Ramos (cell line): ENCODE measurements at regions not wholly inside any gene's neighbourhood (a gene's known extent, or its start where the extent isn't known, plus 50 kb on each side); places are given as distances from the start of the nearest gene placed in this dataset.

Experiments used
- in situ Hi-C: fragments of 300-500 bp; cut with MboI; formaldehyde crosslinking; loops from one replicate; pipeline ENCODE4 v1.14.3; 2022; ENCODE audit warnings: low sequenced_read_pairs; ENCODE audit not compliant: unreplicated experiment

DNA sequence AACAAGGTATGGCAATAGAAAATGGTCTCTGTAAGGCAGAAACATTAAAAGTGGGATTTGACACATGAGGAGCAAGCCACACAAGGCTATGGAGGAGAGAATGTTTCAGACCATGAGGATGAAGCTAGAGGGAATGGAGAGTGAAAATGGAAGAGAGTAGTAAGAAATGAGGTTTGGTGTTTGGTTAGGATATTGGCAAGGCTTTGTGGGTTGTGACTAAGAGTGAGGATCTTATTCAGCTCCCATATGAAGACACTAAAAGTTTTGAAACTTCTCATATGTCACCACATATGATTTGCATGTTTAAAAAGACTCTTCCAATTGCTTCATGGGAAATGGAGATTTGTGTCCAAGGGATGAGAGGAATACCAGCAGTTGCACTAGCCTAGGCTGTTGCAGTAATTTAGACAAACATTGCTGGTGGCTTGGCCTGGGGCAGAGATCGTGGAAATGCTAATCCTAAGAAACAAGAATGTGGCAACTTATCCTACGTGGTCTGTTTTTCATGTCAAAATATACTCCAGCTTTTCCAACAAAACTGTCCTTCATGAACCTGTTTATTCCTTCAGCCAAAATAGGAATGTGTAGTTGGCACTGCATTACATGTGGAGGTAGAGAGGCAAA, 749.0 kb downstream of the PDCD6IP start:
- in situ Hi-C loops: no loop called here

DNA sequence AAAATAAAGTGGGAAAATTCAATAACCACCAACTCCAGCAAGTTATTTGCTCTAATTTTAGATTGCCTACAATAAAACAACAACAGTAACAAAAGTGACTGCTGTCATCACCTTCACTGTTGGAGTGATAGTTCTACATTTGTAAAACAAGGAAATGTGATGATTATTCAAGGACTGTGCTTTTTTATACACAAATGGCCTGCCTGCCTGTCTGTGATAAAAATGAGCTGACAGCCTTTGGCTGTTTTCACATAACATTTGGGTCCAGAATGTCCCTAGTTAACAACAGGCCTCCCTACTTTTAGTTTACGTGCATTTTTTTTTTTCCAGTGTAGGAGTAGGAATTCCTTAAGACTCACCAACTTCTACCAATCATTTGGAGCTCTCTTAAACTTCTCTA, 768.8 kb downstream of the PDCD6IP start:
- in situ Hi-C loops: no loop called here

DNA sequence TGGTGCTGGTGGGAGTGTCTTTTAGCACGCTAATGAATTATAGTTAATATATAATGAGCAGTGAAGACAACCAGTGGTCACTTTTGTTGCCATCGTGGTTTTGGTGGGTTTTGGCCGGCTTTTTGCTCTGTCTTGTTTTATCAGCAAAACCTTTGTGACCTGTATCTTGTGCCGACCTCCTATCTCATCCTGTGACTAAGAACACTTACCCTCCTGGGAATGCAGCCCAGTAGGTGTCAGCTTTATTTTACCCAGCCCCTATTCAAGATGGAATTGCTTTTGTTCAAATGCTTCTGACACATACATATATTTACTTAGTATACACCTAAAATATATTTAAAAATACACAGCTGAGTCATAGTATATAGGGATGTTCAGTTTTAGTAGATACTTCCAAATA, 770.3 kb downstream of the PDCD6IP start:
- in situ Hi-C loops: no loop called here

DNA sequence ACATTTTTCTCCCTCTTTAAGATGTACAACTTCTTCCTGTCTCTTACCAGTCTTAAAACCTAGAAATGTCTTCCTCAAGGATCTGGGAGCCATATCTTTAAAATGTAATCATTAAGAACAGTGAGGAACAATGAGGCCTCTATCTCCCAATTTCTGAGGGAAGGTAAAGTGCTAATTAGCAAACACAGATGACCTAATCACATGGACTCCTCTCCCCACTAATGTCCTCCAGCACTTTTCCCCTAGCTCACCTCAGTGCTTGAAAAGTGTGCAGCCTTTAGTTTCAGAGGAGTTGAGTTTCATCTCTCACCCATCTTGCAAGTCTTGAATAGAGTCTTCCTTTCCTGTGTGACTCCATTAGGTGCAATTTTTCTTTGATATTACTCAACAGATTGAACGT, 771.0 kb downstream of the PDCD6IP start:
- in situ Hi-C loops: no loop called here

DNA sequence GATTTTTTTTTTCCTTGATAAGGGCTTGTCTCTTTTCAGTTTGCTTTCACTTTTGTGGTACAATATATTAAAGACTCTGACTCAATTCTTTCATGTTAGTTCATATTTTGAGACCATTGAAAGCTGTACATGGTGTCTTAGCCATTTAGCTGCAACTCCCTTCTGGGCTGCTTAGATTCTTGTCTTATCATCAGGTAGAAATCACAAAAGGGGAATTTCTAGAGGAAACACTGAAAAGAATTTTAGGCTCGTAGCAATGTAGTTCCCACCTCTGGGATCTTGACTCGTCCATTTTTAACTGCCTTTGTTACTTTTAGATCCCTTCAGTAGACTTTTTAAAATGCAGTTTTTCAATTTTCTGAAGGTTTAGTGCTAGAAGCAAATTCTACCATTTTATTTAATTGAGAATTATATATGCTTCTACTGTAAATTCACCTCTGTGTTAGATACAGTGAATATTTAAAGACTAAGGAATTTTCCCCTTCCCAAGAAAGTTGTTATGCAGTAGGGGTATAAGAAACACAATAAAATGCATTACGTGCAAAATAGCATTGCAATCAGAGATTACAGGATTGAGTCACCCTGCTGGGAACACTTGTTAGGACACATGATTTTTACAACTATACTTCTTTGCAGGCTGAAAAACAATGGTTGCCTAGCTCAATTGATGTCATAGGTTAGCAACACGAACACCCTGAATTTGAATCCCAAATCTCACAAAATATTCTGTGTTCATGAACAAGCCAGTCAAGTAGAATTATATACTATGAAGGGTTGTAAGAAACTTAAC, 772.7 kb downstream of the PDCD6IP start:
- in situ Hi-C loops: no loop called here

DNA sequence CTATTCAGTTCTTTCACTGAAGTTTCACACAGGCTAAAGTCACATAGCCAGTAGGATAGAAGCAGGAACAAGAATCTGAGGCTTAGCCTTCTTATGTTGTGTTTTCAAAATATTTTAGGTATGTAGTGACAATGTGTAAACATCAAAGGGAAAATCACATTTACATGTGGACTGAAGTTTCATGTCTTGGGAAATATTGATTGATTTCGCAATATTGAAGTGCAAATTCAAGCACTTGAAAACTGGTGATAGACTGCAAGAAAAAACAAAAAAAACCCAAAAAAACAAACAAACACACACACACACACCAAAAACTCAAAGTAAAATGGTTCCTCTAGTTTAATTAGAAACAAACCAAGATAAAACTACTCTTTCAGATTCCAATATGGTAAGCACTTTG, 773.3 kb downstream of the PDCD6IP start:
- in situ Hi-C loops: no loop called here

DNA sequence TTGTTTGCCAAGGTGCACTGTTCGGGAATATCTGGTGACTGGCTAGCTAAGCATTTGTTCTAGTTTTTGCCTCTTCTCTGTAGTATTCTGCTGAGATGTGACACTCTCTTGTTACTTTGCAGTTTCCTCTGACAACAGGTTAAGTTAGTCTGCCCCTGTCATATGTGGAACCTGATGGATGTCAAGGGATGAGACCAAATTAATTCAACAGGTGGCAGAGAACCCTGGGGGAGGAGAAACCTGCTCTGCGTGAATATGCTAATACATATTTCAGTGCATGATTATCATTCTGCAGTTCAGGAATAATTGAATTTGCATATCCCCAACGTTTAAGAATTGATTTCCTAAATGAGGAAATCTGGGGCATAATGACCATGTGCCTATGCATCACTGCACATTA, 777.3 kb downstream of the PDCD6IP start:
- in situ Hi-C loops: no loop called here

DNA sequence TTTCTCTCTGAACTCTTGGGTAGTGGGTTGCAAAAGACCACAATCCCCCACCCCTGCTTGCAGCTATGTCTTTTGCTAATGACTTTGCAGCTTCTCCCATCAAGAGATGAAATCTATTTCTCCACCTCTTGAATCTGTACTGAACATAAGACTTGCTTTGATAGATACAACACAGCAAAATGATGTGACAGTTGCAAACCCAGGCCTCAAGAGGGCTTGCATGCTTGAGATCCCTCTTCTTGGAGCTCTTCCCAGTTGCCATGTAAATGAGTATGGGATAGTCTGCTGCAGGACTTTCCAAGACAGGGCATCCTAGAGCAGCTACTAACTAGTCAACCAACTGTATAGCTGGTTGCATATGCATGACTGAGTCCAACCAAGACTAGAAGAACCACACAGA, 783.6 kb downstream of the PDCD6IP start:
- in situ Hi-C loops: no loop called here

DNA sequence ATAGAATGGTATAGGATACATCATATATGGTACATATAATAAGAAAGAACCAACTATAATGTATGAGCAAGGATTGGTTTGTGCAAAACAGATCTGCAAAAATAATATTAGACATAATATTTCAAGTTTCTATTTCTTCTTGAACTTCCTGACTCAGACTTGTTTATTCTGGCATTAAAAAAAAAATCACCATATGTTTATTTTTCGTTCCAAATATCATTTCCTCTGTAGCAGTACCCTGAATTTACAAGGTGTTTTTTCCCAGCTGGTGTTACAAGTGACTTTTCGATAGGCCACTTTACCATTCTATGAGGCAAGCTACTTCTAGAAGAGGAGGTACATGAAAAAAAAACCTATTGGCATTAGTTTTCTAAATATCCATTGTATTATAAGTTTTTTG, 785.0 kb downstream of the PDCD6IP start:
- in situ Hi-C loops: no loop called here

DNA sequence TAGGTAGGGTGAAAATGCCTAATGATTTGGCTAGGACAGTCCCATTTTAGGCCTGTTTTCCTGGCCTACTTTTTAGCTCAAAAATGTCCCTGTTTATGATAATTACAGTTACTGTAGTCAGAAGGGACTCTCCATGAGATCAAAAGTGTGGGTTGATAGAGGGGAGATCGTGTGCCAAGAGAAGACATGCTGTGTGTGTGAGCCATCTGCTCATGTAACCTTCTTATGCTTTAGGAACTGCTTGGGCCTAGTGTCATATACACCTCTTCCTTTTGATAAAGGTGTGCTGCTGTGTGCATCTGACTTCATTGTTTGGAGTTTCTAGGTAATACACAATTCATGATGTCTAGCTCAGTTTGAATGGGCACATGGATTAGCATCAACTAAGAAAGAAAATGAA, 786.5 kb downstream of the PDCD6IP start:
- in situ Hi-C loops: no loop called here

DNA sequence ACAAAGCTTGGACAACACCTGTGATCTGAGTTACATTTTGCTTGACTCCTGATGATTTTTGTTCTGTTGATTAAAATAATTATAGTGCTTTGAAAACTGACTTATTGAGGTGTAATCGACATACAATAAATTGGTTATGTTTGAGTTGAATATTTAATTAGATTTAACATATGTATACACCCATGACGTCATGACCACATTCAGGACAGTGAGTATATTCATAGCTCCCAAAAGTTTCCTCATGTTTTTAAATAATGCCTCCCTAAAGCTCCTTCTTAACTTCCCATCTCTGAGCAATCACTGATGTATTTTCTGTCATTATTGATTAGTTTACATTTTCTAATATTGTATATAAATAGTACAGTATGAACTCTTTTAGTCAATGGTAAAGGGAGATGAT, 801.2 kb downstream of the PDCD6IP start:
- in situ Hi-C loops: no loop called here

DNA sequence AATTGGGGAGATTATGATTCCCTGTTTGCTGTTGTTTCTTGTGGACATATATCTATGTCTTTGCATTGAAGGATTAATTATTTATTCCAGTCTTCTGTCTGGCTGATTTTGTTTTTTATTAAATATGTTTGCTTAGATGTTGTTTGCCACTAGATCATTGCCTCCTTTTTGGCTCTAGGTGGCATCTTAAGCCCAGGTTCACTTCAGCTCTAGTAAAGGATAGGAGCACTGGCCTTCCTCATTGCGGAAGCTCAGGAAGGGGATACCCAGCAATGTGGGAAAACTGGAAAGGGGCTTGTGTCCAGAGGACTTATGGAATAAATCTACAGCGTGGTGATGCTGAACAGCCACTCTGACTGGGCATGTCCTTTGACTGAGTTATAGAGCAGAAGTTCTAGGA, 821.6 kb downstream of the PDCD6IP start:
- in situ Hi-C loops: no loop called here

DNA sequence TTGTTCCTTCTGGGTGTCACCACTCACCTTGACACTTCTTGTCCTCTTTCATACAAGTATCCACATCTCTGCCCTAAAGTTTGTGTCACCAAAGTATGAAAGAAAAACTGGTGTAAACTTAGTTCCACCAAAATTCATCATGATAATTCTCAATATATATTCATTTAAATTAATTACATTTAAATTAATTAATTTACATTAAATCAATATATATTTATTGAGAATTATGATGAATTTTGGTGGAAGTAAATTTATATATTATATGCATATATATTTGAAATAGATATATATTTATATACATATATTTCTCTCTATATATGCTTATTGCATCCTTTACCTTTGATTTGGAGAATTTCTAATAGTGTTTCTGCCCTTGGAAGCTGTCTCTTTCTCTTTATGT, 828.3 kb downstream of the PDCD6IP start:
- in situ Hi-C loops: no loop called here

DNA sequence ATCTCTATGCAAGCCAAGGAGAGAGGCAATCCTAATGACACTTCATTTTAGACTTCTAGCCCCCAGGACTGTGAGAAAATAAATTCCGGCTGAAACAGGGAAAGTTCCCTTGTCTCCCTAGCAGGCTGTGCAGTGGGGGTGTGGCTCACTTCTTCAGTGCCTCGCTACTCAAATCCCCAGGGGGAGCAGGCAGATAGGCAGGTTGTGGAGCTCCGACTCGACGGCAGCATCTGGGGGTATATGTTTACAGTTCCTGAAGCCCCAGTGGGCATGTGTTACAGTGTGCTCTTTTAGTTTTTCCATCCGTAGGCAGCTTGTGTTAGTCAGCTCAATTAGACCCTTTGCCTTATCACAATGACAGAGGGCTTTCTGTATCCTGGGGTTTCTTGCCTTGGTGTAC, 836.5 kb downstream of the PDCD6IP start:
- in situ Hi-C loops: no loop called here

DNA sequence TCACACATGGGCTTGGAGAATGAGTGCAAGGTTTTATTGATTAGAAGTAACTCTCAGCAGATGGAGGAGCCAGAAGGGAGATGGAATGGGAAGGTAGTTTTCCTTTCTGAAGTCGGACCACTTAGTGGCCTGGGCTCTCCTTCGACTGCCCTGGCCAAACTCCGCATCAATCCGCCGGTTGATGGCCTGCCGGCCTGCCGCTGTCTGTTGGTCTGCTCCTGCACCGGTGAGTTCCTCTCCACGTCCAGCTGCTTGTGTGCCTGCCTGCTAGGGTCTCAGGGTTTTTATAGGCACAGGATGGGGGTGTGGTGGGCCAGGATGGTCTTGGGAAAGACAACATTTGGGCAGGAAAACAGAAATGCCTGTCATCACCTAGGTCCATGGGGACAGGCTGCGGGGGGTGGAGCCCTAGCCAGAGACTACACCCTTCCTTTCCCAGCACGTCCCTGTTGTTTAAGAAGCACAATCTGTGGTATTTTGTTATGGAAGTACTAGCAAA, 837.0 kb downstream of the PDCD6IP start:
- in situ Hi-C loops: no loop called here

DNA sequence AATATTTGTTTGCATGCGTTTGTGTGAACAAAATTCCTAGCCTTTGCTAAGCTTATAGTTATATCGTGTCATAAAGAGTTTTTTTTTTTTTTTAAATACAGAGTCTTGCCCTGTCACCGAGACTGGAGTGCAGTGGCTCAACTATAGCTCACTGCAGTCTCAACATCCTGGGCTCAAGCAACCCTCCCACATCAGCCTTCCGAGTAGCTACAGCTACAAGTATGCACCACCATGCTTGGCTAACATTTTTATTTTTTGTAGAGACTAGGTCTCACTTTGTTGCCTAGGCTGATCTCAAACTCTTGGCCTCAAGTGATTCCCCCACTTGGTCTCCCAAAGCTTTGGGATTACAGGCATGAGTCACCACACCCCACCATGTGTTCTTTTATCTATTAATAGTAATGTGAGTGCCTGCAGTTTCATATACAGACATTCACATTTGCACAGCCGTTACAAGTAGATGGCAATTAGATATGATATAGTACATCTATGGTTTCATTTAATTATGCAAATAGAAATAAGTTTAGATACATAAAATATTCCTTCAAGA, 848.6 kb downstream of the PDCD6IP start:
- in situ Hi-C loops: no loop called here

DNA sequence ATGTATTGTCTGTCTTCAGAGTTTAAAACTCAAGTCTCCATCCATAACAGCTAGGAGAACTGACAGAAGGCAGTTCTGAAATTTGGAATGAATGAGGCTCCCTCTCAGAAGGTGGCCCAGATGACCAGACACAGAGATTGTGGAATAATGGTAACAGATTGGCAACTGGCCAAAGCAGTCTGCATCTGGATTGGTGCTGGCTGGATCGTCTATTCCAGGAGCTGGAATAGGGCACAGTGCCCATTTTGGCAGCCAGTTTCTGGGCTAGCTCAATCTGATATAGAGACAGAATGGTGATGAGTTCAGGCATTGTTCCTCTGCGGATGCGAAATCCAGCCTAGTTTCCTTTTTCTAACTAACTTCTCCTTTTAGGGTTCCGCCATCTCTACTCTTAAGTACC, 851.7 kb downstream of the PDCD6IP start:
- in situ Hi-C loops: no loop called here

DNA sequence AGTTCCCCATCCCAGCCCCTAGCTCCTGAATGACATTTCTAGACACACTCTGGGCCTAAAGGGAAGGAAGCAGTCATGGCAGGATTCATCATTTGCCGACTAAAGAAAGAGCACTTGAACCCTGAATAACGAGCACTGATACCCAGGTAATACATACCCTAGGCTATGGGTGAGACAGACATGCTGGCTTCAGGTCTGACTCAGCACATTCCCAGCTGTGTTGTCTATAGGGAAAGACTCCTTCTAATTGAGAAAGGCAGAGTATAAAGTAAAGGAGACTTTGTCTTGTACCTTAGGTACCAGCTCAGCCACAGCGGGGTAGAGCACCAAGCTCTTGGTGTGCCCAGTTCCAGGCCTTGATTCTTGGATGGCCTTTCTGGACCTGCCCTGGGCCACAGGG, 870.5 kb downstream of the PDCD6IP start:
- in situ Hi-C loops: no loop called here

DNA sequence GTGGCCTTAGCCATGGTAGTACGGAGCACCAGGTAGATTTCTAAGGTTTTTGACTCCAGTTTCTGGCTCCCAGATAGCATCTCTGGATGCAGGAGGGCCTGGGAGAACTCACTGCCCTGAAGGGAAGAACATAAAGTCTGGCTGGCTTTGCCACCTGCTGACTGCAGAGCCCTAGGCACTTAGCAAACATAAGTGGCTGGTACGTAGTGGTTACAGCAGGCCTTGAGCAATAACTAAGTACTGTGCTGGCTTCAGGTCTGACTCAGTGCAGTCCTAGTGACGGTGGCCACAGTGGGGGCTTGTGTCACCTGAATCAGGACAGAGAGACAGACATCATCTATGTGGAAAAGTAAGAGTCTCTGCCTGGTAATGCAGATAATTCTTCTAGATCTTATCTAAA, 871.1 kb downstream of the PDCD6IP start:
- in situ Hi-C loops: no loop called here

DNA sequence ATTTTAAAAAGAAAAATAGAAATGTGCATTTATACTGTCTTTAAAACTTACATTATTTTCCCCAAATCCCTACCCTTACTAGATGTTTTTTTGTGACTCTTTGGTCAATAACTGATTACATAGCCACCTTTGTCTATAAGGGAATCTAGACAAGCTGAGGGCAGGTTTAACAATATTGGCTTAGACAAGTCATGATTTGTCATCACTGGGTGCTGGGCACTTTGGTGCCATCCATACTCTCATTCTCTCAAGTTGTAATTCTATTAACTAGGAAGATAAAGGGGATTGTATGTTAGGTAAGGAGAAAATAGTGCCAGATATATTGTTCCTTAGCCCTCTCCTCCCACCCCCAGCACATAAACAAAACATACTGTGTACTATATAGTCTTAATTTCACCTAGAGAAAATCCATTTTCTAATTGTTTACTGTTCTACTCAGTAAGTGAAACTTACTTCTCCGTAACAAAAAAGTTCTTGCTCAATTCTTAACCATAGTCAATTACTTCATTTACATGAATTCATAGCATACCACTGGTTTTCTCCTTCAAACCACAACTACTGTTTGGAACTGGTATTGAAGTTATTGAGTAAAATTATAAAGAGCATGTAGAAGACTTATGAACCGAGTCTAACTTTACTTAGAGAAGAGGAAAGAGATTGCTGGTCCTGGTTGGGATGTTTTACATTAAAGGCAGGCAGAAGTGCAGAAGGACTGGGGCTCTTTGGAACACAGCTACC, 877.1 kb downstream of the PDCD6IP start:
- in situ Hi-C loops: loop anchor here (25.0 kb wide), 1 partner anchor 788 kb away; no protein-coding TSS in a partner anchor

DNA sequence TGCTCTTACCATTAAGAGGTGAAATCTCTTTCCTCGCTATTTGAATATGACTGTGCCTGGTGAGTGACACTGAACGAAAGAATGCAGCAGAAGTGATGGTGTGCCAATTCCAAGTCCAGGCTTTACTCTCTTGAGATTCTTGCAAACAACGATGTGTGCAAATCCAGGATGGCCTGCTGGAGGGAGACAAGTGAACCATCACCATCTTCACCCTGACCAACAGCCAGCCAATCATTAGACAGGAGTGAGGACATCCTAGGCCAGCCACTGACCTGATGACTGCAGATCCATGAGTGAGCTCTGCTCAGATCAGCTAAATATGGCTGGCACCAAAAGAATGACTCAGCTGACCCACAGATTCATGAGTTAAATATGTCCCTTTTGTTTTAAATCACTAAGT, 878.0 kb downstream of the PDCD6IP start:
- in situ Hi-C loops: loop anchor here (25.0 kb wide), 1 partner anchor 789 kb away; no protein-coding TSS in a partner anchor
